GM12878 (cell line): ENCODE measurements at regions not wholly inside any gene's neighbourhood (a gene's known extent, or its start where the extent isn't known, plus 50 kb on each side); places are given as distances from the start of the nearest gene placed in this dataset.
"Not testable (repeated sequence)": the region's sequence is repeated elsewhere in the genome, so short reads cannot be mapped to it uniquely, and the experiment has no call there.

ENCODE experiments used
- CTCF ChIP-seq, 3 experiments: IDR thresholded peaks in 2 of 3; conservative IDR thresholded peaks in 1 of 3; 2 replicates each; pipeline ENCODE4 v1.5.1; 2011; ENCODE audit warnings: low read depth in 3 of 3, low read length in 3 of 3, mild to moderate bottlenecking in 3 of 3, control low read depth in 2 of 3, moderate library complexity in 2 of 3, inconsistent platforms in 1 of 3, mixed read lengths in 1 of 3; ENCODE audit not compliant: control insufficient read depth in 2 of 3, insufficient read depth in 1 of 3; ENCODE audit errors: extremely low read depth in 1 of 3
- E4F1 ChIP-seq: fragments of 450-650 bp; IDR thresholded peaks from 2 replicates; pipeline ENCODE4 v1.6.1; 2018; ENCODE audit warnings: borderline replicate concordance, mild to moderate bottlenecking; ENCODE audit not compliant: partially characterized antibody
- EZH2 ChIP-seq: IDR thresholded peaks from 2 replicates; pipeline ENCODE4 v1.6.1; 2012; ENCODE audit warnings: low read depth, mild to moderate bottlenecking, control low read depth, inconsistent platforms, low read length, borderline replicate concordance; ENCODE audit not compliant: control insufficient read depth
- MYB ChIP-seq: fragments of 150-350 bp; IDR thresholded peaks from 2 replicates; pipeline ENCODE4 v1.6.1; 2014; ENCODE audit warnings: mild to moderate bottlenecking, low read depth, low read length, borderline replicate concordance
- NR2C1 ChIP-seq: fragments of 450-650 bp; IDR thresholded peaks from 2 replicates; pipeline ENCODE4 v1.6.1; 2017; ENCODE audit warnings: antibody characterized with exemption, mild to moderate bottlenecking, moderate library complexity
- POLR2A ChIP-seq: IDR thresholded peaks from 2 replicates; pipeline ENCODE4 v1.6.1; 2011; ENCODE audit warnings: low read depth, mild to moderate bottlenecking, low read length
- RUNX3 ChIP-seq: IDR thresholded peaks from 2 replicates; pipeline ENCODE4 v1.6.1; 2012; ENCODE audit warnings: low read length, inconsistent platforms
- SP1 ChIP-seq: IDR thresholded peaks from one replicate; pipeline ENCODE4 v1.6.1; 2011; ENCODE audit warnings: low read depth, low read length
- ZBTB33 ChIP-seq: fragments of 450-650 bp; IDR thresholded peaks from 2 replicates; pipeline ENCODE4 v1.6.1; 2017; ENCODE audit warnings: mild to moderate bottlenecking

GRCh38 chr2:111376272-111376970 is 255.7 kb downstream of the BCL2L11 start:
- not testable (repeated sequence) for TF ChIP-seq POLR2A; NR2C1; CTCF (IDR thresholded peaks at IDR 0.05 in 2 of 3, conservative IDR thresholded peaks at IDR 0.05 in 1 of 3; ENCODE audit: control insufficient read depth in 2 of 3, extremely low read depth in 1 of 3, insufficient read depth in 1 of 3, low read depth in 3 of 3, low read length in 3 of 3); E4F1; RUNX3; SP1; MYB; EZH2; ZBTB33
